Left forelimb (tissue), 1 donor: ENCODE measurements at regions not wholly inside any gene's neighbourhood (a gene's known extent, or its start where the extent isn't known, plus 50 kb on each side); places are given as distances from the start of the nearest gene placed in this dataset.
"Not testable (repeated sequence)": the region's sequence is repeated elsewhere in the genome, so short reads cannot be mapped to it uniquely, and the experiment has no call there.

Experiments used
- DNase-seq: peaks from one replicate; pipeline ENCODE4 v3.0.0-alpha.2; 2018; ENCODE audit warnings: low spot score

GRCh38 chr1:121443001-121443540, 258.3 kb downstream of the SRGAP2C start:
- DNase-seq = no peak

- no peak for DNase-seq
Observed at GRCh38 chr1:121444096-121444495, 259.3 kb downstream of the SRGAP2C start.

- no peak for DNase-seq
Observed at GRCh38 chr1:121445679-121446078, 260.9 kb downstream of the SRGAP2C start.

- DNase-seq = not testable (repeated sequence)
Observed at GRCh38 chr1:121447280-121447923, 262.6 kb downstream of the SRGAP2C start.

GRCh38 chr1:121448064-121448463, 263.3 kb downstream of the SRGAP2C start:
- not testable (repeated sequence) for DNase-seq

GRCh38 chr1:121448851-121449250, 264.1 kb downstream of the SRGAP2C start:
- no peak for DNase-seq

- no peak for DNase-seq
Observed at GRCh38 chr1:121452484-121452883, 267.7 kb downstream of the SRGAP2C start.

- DNase-seq = no peak
Observed at GRCh38 chr1:121458291-121459048, 273.7 kb downstream of the SRGAP2C start.

GRCh38 chr1:121459235-121459634, 274.5 kb downstream of the SRGAP2C start:
- no peak for DNase-seq

- DNase-seq = not testable (repeated sequence)
Observed at GRCh38 chr1:121469395-121469794, 284.6 kb downstream of the SRGAP2C start.

- DNase-seq = not testable (repeated sequence)
Observed at GRCh38 chr1:121470401-121470800, 285.6 kb downstream of the SRGAP2C start.

GRCh38 chr1:121471523-121471922, 286.7 kb downstream of the SRGAP2C start:
- no peak for DNase-seq

GRCh38 chr1:121472017-121472416, 287.2 kb downstream of the SRGAP2C start:
- no peak for DNase-seq

GRCh38 chr1:121483234-121483633, 298.5 kb downstream of the SRGAP2C start:
- no peak for DNase-seq

- DNase-seq = no peak
Observed at GRCh38 chr1:121483961-121484424, 299.2 kb downstream of the SRGAP2C start.

GRCh38 chr1:121494796-121495195, 310.0 kb downstream of the SRGAP2C start:
- not testable (repeated sequence) for DNase-seq

GRCh38 chr1:121511455-121511854, 326.7 kb downstream of the SRGAP2C start:
- not testable (repeated sequence) for DNase-seq

- not testable (repeated sequence) for DNase-seq
Observed at GRCh38 chr1:121511876-121512275, 327.1 kb downstream of the SRGAP2C start.

GRCh38 chr1:121515235-121515634, 330.5 kb downstream of the SRGAP2C start:
- DNase-seq = no peak

GRCh38 chr1:121516234-121516967, 331.6 kb downstream of the SRGAP2C start:
- DNase-seq = no peak

- DNase-seq = no peak
Observed at GRCh38 chr1:121517586-121518230, 332.9 kb downstream of the SRGAP2C start.

- no peak for DNase-seq
Observed at GRCh38 chr1:121518726-121519041, 333.9 kb downstream of the SRGAP2C start.
